ENCODE measurements at regions not wholly inside any gene's neighbourhood (a gene's known extent, or its start where the extent isn't known, plus 50 kb on each side); places are given as distances from the start of the nearest gene placed in this dataset.
"Not testable (repeated sequence)": the region's sequence is repeated elsewhere in the genome, so short reads cannot be mapped to it uniquely, and the experiment has no call there.

- DNase-seq = no peak
Observed at GRCh38 chr4:45346816-45347435, 620.6 kb upstream of the GNPDA2 start.

GRCh38 chr4:45345558-45345957 is 619.2 kb upstream of the GNPDA2 start:
- no peak for DNase-seq

DNA sequence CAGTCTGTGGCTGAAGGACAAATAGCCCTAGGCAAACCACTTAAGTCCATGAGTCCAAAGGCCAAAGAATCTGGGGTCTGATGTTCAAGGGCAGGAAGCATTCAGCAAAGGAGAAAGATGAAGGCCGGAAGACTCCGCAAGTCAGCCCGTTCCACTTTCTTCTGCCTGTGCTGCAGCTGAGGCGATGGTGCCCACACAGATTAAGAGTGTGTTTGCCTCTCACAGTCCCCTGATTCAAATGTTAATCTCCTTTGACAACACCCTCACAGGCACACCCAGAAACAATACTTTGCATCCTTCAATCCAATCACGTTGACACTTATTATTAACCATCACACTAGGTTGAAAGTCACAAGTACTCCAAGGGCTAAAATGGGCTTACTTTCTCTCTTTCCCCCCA is 605.4 kb upstream of the GNPDA2 start:
- DNase-seq = no peak

DNA sequence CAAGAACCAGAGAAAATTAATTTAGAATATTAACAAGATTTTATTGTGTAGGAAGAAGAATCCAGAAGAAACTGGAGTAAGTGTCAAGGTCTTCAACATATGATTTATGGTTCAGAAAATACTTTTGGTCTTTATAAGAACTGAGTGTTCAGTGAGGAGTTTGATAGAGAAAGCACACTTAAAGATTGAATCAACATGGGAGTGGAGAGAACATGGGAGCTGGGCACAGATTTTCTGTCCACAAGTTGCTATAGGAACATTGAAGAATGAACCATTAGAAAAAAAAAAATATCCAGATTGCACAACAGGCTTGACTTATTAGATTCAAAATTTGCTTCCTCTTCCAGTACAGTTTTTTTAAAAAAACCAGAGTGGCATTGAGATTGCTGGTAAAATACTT is 601.2 kb upstream of the GNPDA2 start:
- DNase-seq = no peak

DNA sequence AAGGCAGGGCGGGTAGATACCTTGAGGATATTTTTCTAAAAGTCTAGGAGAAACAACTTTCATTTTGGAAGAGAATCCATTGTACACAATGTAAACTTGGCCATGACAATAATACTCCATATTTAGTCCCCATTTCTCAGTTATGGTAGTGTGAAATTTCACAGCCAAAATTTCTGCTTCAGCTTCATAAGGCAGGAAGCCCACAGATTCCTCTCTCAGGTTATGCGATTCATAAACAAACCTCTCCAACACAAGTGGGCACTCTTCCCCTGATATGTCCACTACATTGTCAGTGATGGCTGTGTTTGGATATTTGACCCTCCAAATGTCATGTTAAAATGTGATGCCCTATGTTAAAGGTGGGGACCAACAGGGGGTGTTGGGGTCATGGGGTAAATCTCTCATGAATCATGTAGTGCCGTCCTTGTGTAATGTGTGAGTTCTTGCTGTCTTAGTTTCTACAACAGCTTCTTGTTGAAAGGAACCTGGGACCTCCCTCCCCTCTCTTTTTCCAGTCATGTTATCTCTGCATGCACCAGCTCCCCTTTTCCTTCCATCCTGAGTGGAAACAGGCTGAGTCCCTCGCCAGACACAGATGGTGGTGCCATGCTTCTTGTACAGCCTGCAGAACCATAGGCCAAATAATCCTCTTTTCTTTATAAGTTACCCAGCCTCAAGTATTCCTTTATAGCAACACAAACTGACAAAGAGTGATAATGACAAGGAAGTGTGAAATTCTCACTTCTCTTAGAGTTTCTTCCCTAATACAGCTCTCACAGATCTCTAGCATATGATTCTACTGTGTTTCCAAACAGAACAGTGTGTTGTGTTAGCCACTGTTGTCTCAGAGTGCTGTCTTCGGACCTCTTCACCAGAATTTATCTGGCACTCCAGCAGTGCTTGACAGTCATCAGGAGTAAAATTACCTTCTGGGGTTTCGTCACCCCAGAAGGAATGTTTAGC is 598.4 kb upstream of the GNPDA2 start:
- DNase-seq = no peak

- DNase-seq = no peak
Observed at GRCh38 chr4:45323453-45324058, 597.2 kb upstream of the GNPDA2 start.

GRCh38 chr4:45317739-45318138 is 591.4 kb upstream of the GNPDA2 start:
- no peak for DNase-seq

DNA sequence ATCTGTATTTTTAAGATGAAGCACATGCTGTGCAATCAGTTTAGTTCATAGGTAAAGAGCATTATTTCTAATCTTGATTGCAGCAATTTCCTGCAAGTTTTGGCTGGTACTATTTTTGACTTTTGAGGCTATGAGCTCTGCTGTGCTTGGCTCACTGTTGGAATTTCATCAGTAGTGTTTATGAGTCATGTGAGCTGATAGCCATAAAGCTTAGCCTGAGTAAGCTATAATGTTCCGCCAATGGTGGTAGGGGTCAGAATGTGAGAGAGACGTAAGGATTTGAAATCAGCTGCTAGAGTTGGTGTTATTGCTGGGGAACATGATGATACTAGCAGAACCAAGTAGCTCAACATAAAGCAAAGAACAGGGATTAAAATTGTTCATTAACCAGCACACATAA is 590.9 kb upstream of the GNPDA2 start:
- no peak for DNase-seq

GRCh38 chr4:45316257-45316656 is 589.9 kb upstream of the GNPDA2 start:
- no peak for DNase-seq

GRCh38 chr4:45302828-45303227 is 576.5 kb upstream of the GNPDA2 start:
- DNase-seq = no peak

- no peak for DNase-seq
Observed at GRCh38 chr4:45294464-45294863, 568.1 kb upstream of the GNPDA2 start.

DNA sequence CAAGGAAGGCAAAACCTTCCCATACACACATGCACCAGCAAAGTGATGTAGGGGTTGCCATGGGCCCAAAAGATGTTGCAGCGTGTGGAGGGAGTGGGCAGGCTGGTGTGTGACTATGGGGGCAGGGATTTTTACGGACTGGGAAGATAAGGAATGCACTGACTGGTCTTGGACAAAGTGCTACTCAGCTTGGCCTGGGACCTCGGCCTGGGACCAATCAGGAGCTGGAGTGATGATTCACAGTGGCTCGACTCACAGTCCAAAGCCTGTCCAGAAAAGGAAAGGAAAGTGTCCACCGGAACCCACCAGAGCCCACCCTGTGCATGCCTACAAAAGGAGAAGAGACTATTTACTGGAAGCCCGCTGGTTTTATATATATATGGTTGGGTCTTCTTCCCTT is 567.0 kb upstream of the GNPDA2 start:
- DNase-seq = no peak

GRCh38 chr4:45292844-45293243 is 566.5 kb upstream of the GNPDA2 start:
- DNase-seq = no peak

DNA sequence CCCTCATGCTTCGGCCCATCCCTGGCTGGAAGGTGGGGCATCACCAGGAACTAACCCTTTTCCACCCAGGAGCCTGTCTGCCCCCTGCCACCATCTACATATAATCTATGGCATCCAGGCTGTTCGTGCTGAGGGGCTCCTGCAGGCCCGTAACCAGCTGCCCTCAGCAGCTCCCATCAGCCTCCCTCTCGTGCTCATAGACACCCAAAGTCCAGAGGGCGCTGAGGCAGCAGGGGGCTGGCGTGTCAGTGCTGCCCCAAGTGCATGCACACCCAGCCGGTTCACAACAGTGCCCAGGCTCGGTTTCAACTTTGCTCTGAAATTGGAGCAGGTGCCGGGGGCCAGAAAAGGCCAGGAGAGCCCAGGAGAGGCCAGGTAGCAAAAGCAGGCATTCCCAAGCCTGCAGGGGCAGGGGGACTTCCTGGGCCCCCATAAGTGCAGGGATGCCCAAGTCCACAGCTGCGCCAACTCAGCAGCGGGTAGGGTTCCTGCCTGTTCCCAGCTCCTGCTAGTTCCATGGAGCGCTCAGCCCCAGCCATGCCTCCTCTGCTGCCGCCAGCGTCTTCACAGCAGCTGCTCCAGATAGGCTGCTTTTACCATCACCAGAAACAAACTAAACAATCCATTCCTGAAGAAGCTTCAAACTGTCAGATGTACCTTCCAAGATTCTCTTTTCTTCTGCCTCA is 558.2 kb upstream of the GNPDA2 start:
- DNase-seq = no peak

DNA sequence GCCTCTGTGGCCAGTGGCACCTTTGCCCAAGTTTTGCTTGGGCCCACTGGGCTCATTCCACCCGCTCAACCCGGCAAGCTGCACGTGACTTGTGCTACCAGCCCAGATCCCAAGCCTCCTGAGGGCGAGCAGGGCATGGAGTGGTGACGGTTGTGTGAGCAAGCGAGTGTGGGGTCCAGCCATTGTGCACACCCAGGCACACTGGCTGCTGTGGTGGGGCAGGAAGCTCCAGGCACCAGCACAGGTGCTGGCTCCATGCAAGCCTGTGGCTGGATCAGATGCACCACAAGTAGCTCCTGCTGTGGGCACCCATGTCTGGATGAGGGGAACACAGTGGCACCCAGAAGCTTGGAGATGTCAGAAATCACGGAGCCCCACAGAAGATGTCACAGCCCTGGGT is 557.0 kb upstream of the GNPDA2 start:
- no peak for DNase-seq

GRCh38 chr4:45280121-45280520 is 553.8 kb upstream of the GNPDA2 start:
- no peak for DNase-seq

DNA sequence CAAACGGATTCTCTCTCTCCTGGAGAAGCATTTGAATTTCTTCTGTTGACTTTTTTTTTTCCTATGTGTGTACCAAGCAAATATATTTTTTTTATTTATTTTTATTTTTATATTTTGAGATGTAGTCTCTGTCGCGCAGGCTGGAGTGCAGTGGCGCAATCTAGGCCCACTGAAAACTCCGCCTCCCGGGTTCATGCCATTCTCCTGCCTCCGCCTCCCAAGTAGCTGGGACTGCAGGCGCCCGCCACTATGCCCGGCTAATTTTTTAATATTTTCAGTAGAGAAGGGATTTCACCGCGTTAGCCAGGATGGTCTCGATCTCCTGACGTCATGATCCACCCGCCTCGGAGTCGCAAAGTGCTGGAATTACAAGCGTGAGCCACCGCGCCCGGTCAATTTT is 549.5 kb upstream of the GNPDA2 start:
- DNase-seq = no peak

- not testable (repeated sequence) for DNase-seq
Observed at GRCh38 chr4:45248106-45248505, 521.8 kb upstream of the GNPDA2 start.

GRCh38 chr4:45241976-45242375 is 515.6 kb upstream of the GNPDA2 start:
- DNase-seq = no peak

DNA sequence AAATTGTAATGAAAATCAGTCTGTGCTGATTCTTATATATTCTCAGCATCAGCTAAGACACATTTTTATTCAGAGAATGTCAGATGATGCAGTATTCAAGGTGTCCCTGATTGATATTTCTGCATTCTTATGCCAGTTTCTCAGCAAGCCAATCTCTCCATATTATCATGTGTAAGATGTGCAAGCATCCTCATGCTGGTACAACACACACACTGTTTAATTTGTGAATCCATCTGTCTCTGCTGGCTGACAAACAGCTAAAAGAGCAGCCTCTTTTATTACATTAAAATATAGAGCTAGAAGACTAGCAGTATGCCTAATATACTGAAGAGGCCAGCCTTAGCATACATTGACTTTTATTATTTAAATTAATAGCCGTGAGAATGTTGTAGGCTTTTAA is 502.9 kb upstream of the GNPDA2 start:
- DNase-seq = no peak

- no peak for DNase-seq
Observed at GRCh38 chr4:45215976-45216542, 489.7 kb upstream of the GNPDA2 start.

GRCh38 chr4:45208476-45208875 is 482.1 kb upstream of the GNPDA2 start:
- not testable (repeated sequence) for DNase-seq

- not testable (repeated sequence) for DNase-seq
Observed at GRCh38 chr4:45207864-45208331, 481.5 kb upstream of the GNPDA2 start.
